HG03097 (cell line): ENCODE measurements at regions not wholly inside any gene's neighbourhood (a gene's known extent, or its start where the extent isn't known, plus 50 kb on each side); places are given as distances from the start of the nearest gene placed in this dataset.
A peak's percentile ranks its signal among the peaks of the same experiment; 100 is the strongest.

Experiments used
- ATAC-seq: cut with Tn5 transposase; IDR thresholded peaks from one replicate; pipeline ENCODE4 v1.9.1; 2021; ENCODE audit not compliant: unreplicated experiment, low FRiP score

GRCh38 chr11:80519596-80520506 lies 1079.0 kb upstream of the TENM4 start:
- ATAC-seq: no peak

GRCh38 chr11:80517701-80518100 lies 1076.9 kb upstream of the TENM4 start:
- ATAC-seq: no peak

DNA sequence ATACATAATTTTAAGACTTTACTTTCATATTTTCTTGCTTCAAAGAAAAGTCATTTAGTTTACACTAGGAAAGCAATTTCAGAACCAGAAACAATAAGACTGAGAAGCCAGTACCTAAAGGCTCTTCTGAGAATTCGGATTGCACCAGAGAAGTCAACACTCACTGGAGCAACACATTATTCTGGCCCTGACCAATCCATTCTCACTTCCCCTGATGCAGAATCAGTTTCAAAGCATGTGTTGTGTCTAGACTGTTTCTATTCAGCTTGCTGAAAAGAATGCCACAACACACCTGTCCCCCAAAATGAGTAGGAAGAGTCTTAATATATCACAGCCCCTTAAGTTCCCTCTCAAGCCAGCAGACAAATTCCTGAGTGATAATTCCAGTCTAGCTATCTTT lies 1074.3 kb upstream of the TENM4 start:
- no peak for ATAC-seq

GRCh38 chr11:80512491-80512890 lies 1071.7 kb upstream of the TENM4 start:
- no peak for ATAC-seq

DNA sequence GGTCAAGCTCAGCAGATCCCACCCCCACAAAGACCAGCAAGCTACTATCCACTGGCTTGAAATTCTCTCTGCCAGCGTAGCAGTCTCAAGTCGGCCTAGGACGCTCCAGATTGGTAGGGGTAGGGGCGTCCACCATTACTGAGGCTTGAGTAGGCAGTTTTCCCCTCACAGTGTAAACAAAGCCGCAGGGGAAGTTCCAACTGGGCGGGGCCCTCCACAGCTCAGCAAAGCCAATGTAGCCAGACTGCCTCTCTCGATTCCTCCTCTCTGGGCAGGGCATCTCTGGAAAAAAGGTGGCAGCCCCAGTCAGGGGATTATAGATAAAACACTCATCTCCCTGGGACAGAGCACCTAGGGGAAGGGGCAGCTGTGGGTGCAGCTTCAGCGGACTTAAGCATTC lies 1064.9 kb upstream of the TENM4 start:
- ATAC-seq: no peak

DNA sequence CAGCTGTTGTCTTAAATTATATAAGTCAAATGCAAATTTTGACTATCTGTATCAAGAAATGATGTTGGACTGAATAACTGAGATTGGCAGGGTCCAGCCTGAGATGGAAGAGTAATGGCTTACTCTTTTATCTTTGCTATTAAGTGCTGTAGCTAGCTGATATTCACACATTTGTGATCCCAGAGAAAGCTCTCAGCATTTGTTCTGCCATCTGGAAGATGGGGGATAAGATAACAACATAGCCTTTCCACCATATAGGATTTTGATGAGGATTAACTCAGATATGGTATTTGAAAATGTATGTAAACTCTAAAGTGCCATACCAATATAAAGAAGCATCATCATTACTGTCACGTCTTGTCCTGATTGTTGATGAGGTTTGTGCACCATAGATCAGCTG lies 1063.2 kb upstream of the TENM4 start:
- ATAC-seq: no peak

- no peak for ATAC-seq
Observed at GRCh38 chr11:80502511-80502910, 1061.7 kb upstream of the TENM4 start.

DNA sequence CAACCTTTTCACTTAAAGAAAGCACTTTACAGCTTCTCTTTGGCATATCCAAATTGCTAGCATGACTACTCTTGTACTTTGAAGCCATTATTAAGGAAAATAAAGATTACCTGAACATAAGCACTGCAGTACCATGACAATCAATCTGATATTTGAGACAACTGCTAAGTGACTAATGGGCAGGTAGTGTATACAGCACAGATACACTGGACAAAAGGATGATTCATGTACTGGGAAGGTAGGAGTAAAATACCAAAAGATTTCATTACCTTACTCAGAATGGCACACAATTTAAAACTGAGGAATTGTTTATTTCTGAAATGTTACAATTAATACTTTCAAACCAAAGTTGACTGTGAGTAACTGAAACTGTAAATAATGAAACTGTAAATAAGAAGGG lies 1054.3 kb upstream of the TENM4 start:
- no peak for ATAC-seq

DNA sequence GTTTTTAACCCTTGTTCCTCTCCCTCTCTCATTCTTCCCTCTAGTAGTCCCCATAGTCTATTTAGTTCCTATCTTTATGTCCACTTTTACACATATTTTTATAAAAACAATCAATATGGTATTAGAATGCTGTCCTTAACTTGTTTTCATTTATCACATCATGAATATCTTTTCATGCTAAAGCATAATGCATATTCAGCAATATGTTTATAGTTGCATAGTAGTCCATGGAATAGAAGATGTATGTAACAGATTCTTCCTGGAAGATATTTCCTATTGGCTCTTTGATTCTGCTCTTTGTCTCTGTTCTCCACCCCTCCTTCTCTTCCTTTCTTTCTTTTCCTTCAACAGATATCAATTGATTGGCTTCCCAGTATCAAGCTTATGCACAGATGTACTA lies 1047.1 kb upstream of the TENM4 start:
- ATAC-seq: no peak

DNA sequence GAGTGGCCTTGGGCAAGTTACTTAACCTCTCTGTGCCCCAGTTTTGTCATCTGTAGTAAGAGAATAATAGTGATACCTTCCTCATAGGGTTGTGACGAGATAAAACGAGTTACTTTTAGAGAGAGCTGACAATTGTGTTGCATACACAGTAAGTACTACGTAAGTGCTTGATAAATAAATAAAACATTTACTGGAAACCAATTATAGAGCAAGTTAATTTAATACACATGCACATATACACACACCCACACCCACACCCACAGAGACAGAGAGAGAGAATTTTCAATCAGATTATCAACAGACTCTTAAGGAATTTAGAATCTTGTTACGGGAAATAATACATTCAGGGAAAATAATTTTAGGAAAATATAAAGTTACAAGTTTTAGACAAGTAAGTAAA lies 1045.8 kb upstream of the TENM4 start:
- ATAC-seq: no peak

DNA sequence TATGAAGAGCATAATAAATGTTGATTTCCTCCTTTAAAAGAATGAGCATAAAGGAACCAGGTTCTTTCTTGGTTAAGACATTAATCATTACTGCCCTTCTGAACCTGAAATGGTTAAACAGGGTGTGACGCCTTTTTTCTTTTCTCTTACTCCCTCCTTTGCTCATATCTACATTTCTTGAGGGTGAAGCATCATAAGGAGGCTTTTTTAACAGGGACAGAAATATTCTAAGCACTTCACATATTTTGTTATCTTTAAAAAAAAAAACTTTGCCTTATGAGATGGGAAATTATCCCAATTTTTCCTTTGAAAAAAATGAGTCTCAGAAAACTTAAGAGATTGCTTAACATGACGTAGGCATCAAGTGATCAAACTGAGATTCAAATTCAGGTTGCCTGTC lies 1036.3 kb upstream of the TENM4 start:
- ATAC-seq: no peak

- ATAC-seq: peak; percentile 74
Observed at GRCh38 chr11:80473562-80473961, 1032.7 kb upstream of the TENM4 start.

- no peak for ATAC-seq
Observed at GRCh38 chr11:80469871-80470270, 1029.0 kb upstream of the TENM4 start.

GRCh38 chr11:80466570-80466969 lies 1025.7 kb upstream of the TENM4 start:
- ATAC-seq: no peak

DNA sequence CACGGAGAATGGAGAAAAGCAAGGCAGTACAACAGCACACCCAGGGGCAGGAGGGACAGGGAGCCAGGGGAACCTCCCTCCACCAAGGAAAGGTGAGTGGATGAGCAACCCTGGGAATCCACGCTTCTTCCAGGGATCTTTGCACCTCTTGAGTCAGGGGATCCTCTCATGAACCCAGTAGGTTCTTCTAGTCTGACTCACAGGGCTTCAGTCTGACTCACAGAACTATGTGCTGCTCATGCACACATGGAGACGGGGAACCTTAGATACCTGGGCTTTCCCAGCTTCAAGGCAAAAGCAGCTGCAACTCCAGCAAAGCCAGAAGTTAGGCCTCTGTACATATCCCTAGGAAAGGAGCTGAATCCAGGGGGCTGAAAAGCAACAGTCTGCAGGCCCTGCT lies 1021.4 kb upstream of the TENM4 start:
- ATAC-seq: no peak

DNA sequence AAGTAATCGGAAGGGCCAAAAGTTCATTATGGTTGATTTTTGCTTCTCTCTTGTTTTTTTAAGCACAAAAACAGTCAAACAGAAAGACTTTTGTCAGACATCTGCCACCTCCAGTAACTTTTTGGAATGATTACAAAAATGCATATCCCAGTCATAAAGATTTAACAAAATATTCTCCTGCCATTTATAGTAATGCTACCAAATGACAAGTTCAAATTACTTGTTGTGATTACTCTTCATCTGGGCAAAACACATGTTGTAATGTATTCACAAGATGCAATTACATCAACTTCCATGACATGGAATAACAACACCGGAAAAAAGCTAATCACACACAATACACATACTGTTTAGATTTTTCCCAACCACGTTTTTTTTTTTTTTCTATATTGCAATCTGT lies 1017.5 kb upstream of the TENM4 start:
- no peak for ATAC-seq

DNA sequence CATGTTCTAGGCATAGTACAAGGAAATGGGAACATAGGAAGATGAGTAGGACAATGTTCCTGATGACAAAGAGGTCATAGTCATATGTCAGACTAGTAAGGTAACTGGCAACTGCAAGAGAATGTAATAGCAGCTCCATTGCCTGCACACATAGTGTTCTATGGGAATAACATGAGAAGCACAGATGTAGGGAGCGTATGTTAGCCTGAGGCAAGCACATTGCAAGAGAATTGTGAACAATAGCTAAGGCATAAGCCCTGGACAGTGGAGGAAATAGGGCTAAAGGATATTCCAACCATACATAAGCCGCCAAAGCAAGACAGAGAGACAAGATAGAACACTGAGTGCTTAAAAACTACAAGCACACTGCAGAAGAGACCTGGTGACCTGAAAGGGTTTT lies 1017.0 kb upstream of the TENM4 start:
- no peak for ATAC-seq

DNA sequence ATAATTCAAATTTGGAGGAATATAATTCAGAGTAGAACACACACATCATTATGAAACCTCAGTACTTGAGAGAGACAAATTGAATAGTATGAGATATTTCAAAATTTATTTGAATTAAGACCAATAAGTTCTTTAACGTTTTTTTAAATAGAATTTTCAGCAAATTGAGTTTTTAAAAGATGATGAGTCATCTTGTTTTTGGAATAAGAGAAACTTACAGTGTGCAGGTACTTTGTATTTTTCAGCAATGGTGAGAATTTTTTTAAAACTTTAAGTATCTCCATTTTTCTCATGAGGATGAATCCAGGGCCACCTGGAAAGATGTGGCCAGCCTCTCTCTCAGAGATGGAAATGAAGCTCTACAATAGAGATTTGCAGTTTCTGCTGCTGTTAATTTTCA lies 1015.0 kb upstream of the TENM4 start:
- no peak for ATAC-seq

GRCh38 chr11:80451105-80451504 lies 1010.3 kb upstream of the TENM4 start:
- no peak for ATAC-seq

DNA sequence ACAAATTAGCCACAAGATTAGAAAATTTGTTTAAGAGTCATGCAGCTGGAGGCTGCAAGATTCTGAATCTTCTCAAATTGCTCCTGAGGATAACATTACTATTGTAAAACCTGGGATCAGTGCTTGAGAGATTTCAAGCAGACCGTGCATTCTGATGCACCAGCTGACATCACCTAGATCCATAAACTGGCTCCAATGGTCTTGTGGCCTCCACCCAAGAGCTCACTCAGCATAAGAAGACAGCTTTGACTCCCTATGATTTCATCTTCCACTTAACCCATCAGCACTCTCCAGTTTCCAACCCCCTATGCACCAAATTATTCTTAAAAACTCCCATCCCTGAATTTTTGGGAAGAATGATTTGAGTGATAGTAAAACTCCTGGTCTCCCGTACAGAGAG lies 1007.9 kb upstream of the TENM4 start:
- no peak for ATAC-seq

GRCh38 chr11:80443177-80443576 lies 1002.3 kb upstream of the TENM4 start:
- no peak for ATAC-seq

DNA sequence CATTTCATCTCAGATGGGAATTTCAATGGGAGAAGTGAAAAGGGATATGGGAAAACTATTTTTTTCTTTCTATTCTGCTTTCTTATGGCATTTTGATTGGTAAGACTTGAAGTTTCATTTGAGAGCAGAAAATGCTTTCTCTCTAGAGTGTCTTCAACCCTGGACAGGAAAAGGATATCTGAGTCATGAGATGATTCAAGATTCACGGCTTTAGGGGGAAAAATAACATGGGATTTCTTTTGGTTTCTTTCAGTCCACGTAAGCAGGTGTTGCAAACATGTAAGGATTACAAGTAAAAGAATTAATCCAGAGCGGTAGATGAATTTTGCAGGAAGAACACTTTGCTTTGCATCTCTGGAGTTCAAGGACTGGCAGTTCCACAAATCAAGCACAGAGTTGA lies 1001.0 kb upstream of the TENM4 start:
- no peak for ATAC-seq

- ATAC-seq: no peak
Observed at GRCh38 chr11:80440835-80441234, 1000.0 kb upstream of the TENM4 start.
